Activated CD8-positive, alpha-beta memory T cell treated with anti-CD3 and anti-CD28 coated beads for 48 hours (primary cell): ENCODE measurements at regions not wholly inside any gene's neighbourhood (a gene's known extent, or its start where the extent isn't known, plus 50 kb on each side); places are given as distances from the start of the nearest gene placed in this dataset.

Source experiments
- DNase-seq, 3 experiments: peaks; one replicate each; pipeline ENCODE4 v3.0.0-alpha.2; 2020; ENCODE audit warnings: low read depth in 2 of 3, low spot score in 2 of 3

DNA sequence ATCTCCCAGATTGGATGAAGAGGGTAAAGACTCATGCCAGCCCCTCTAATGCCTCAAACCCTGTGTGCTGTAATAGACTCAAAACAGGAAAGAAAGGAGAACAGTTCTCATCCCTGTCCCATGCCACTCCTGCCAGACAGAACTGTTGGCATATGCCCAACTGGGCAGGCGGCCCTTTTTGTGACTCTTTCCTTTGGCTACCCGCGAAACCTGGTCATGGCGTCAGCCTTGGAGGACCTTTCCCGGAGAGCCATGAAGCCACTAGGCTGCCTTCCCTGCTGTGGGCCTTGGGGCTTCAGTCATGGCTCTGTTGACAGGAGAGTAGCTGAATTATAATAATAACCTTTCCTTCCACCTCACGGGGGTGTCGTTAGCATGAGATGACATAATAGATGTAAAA is 75.9 kb upstream of the SEMA6A start:
- no peak for DNase-seq

DNA sequence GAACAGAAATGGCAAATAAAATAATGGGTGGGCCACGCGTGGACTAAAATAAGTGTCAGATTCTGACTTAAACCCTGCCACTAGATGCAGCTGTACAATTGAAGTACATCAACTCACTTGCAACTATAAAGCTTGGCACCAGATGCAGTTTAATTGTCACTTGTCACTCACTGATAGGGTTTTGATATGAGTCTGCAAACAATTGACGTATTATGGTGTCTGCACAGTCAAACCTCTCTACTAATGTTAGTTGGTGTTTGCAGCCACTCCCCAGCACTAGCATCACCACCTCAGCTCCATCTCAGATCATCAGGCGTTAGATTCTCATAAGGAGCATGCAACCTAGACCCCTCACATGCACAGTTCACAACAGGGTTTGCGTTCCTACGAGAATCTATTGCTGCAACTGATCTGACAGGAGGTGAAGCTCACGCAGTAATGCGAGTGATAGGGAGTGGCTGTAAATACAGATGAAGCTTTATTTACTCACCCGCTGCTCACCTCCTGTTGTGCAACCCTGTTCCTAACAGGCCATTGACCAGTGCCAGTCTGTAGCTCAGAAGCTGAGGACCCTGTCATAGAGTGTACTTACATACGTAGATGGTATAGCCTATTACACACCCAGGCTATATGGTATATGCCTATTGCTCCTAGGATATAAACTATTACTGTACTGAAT is 72.1 kb upstream of the SEMA6A start:
- no peak for DNase-seq

DNA sequence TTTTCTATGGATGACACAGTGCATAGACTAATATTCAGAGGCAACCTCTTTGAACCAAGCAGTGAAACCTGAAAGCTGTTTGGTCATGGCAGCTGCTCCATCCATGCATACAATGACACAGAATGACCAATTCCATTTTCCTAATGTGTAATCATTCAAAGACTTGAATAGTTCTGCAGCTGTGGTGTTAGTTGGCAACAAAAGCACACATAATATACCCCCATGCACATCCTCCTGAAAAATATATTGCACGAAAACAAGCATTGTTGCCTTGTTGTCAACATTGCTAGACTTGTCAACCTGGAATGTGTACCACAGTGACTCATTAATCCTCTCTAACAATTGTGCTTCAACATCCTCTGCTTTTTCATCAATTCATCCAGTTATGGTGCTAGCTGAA is 71.0 kb upstream of the SEMA6A start:
- no peak for DNase-seq

DNA sequence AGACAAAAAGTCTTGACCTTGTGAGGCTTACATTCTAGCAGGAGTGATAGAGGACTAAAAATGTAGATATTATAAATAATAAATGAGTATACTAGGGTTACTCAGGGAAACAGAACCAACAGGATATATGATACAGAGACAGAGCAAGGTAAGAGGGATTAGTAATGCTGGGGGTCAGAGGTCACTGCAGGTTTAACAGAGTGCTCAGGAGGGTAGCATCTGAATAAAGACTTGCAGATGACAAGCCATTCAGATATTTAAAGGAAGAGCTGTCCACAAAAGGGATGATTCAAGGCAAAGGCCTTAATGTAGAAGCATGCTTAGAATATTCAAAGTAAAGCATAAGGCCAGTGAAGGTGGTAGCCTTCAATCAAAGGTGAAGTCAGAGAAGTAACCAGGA is 65.6 kb upstream of the SEMA6A start:
- DNase-seq: no peak

DNA sequence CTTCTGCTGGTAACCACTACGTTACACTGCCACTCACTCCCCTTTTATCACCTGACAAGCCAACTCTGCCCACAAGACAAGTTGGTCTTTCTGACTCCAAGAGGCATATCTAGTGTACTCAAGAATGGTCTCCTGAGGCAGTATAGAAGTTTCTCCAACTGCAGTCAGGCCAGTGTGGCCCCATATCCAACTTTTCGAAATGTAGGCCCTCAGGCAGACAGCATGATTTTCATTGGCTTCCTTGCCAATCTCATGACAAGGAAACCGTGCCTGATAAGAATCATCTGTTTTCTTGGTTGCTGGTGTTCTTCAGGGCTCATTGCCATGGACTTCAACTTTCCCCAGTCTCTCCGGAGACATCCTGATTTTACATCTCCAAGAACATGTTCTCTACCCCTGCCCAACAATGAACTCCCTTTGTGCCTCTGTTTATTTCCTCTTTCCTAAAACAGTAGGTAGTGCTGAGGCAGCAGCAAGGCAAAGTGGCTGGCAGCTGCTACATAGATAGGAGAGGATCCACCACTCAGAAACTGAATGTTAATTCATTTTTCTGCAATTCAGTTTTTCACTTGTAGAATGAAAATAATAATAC is 62.6 kb upstream of the SEMA6A start:
- no peak for DNase-seq

DNA sequence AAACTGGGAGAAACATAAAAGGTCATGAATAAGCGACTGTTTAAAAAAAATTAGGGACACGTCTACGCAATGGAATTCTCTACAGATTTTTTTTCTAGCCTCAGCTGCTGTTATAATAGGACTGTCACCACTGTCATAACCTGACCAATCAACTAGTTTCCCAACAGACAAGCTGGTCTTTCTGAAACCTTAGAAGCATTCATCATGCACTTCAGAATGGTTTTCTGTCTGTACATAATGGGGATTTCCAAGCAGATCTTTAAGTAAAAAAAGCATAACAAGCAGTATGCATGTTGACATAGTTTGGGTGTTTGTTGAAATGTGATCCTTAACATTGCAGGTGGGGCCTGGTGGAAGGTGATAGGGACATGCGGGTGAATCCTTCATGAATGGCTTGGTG is 58.3 kb upstream of the SEMA6A start:
- DNase-seq: no peak

DNA sequence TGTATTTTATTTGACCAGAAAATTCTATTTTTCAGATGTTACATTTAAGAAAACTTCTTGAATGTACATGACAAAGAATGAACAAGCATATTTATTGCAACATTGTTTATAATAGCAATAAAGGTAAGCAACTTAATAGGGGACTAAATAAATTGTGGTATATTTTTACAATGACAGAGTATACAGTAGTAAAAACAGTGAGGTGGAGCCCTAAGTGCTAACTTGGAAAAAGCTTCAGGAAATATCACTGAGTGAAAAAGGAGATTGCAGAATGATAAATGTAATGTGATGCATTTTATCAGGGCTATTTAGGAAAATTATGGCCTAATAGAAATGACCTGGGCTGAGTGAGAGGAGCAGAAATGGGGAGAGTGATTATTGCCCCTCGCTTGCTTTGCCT is 56.5 kb upstream of the SEMA6A start:
- DNase-seq: no peak

DNA sequence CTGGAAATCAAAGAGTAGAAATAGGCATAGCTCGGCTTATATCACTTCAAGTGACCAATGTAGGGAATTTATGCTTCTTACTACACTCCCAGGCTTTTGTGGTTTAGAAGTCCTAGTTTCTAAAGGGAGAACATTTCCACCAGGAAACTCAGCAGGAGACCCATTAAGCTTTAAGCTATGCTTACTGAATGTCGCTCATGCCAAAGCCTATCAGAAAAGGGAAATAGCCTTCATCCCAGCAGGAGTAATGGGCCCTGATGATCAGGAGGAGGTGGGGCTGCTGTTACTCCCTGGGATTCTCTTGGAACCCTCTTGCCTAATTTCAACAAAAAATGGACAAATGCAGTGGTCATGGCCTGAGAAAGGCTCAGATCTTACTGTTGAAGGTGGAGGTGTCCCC is 54.5 kb upstream of the SEMA6A start:
- DNase-seq: no peak

DNA sequence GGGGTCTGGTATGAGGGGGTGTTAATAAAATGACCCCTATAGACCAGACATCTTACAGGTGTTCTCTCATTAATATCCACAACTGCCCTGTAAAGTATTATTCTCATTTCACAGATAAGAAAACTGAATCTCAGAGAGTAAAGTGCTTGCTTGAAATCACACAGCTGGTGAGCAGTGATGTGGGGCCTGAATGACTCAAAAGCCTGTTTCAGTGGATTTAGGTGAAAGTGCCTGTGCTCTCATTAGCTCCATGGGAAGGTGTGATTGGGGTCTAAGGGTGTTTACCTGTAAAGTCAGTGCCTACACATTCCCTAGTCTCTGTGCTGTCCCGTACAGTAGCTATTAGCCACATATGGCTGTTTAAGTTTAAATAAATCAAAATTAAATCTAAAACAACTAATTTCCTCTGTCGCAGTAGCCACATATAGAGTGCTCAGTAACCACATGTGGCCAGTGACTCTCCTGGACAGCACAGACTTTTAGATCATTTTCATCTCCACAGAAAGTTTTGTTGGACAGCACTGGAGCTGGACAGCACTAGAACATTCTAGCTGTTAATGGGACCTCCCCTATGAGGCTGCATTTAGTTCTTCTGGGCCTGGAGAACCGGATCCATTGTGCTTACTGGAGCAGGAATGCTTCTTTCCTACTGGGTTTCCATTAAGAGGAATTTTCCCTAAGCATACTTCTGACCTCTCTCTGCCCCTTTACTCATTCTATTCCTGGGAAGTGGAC is 52.5 kb upstream of the SEMA6A start:
- DNase-seq: no peak

DNA sequence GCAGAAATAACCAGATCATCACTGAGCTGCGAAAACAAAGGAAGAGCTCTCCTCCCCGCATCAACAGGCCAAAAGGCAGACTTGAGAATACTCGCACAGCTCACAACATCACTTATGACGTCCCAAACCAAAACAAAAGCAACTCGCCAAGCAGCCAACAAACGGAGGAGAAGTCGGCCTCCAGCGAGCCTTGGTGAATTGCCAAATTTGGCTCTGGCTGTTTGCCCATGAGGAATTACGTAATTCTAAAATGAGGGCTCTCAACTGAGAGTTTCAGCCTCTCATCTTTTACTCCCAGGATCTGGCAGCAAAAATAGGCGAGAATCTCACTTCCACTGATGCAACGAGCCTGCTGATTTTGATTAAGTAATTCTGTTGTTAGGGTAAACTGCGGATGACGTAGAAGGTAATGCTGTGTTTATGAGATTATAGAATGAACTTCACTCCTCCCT is 51.7 kb upstream of the SEMA6A start:
- DNase-seq: no peak
